H9 (cell line): ENCODE measurements at regions not wholly inside any gene's neighbourhood (a gene's known extent, or its start where the extent isn't known, plus 50 kb on each side); places are given as distances from the start of the nearest gene placed in this dataset.

Source experiments
- DNase-seq: peaks from one replicate; pipeline ENCODE4 v3.0.0-alpha.2; 2017
- H2AFZ ChIP-seq: one replicate; pipeline ENCODE4 v1.6.1; 2013; ENCODE audit warnings: mild to moderate bottlenecking, low read length, control low read depth, moderate library complexity
- H2AK5ac ChIP-seq: 2 replicates; pipeline ENCODE4 v1.6.1; 2013; ENCODE audit warnings: low read length, control low read depth, mixed read lengths; ENCODE audit not compliant: insufficient read length
- H2BK120ac ChIP-seq: one replicate; pipeline ENCODE4 v1.6.1; 2013; ENCODE audit warnings: low read depth, mild to moderate bottlenecking, low read length, control low read depth, inconsistent platforms; ENCODE audit not compliant: poor library complexity, severe bottlenecking
- H2BK12ac ChIP-seq: 2 replicates; pipeline ENCODE4 v1.6.1; 2013; ENCODE audit warnings: low read length, control low read depth, mixed read lengths, low read depth; ENCODE audit not compliant: insufficient read length
- H2BK15ac ChIP-seq: 2 replicates; pipeline ENCODE4 v1.6.1; 2013; ENCODE audit warnings: low read depth, low read length, control low read depth
- H2BK20ac ChIP-seq: one replicate; pipeline ENCODE4 v1.6.1; 2013; ENCODE audit warnings: low read depth, mild to moderate bottlenecking, low read length, control low read depth, inconsistent platforms; ENCODE audit not compliant: poor library complexity, severe bottlenecking
- H2BK5ac ChIP-seq: 2 replicates; pipeline ENCODE4 v1.6.1; 2013; ENCODE audit warnings: low read length, control low read depth, mixed read lengths; ENCODE audit not compliant: insufficient read length
- H3K14ac ChIP-seq: 2 replicates; pipeline ENCODE4 v1.6.1; 2013; ENCODE audit warnings: low read length, control low read depth; ENCODE audit not compliant: insufficient read depth
- H3K18ac ChIP-seq: 2 replicates; pipeline ENCODE4 v1.6.1; 2013; ENCODE audit warnings: low read depth, mild to moderate bottlenecking, mixed read lengths, low read length, control low read depth; ENCODE audit not compliant: insufficient read length
- H3K23ac ChIP-seq: 2 replicates; pipeline ENCODE4 v1.6.1; 2013; ENCODE audit warnings: low read length, control low read depth, mixed read lengths, low read depth; ENCODE audit not compliant: insufficient read length
- H3K23me2 ChIP-seq: 2 replicates; pipeline ENCODE4 v1.6.1; 2013; ENCODE audit warnings: low read depth, mild to moderate bottlenecking, mixed read lengths, low read length, control low read depth; ENCODE audit not compliant: insufficient read length, poor library complexity, severe bottlenecking
- H3K27ac ChIP-seq: 2 replicates; pipeline ENCODE4 v1.5.1; 2013; ENCODE audit warnings: low read length, control low read depth, mixed read lengths, low read depth; ENCODE audit not compliant: insufficient read length
- H3K27me3 ChIP-seq: 2 replicates; pipeline ENCODE4 v1.6.1; 2013; ENCODE audit warnings: low read length, control low read depth, inconsistent platforms; ENCODE audit not compliant: insufficient read depth
- H3K4ac ChIP-seq: 2 replicates; pipeline ENCODE4 v1.6.1; 2013; ENCODE audit warnings: low read depth, mild to moderate bottlenecking, control low read depth, inconsistent platforms, low read length, moderate library complexity
- H3K4me1 ChIP-seq: 2 replicates; pipeline ENCODE4 v1.6.1; 2013; ENCODE audit warnings: low read length, control low read depth, inconsistent platforms; ENCODE audit not compliant: insufficient read depth
- H3K4me2 ChIP-seq: 2 replicates; pipeline ENCODE4 v1.6.1; 2013; ENCODE audit warnings: low read length, control low read depth, mixed read lengths; ENCODE audit not compliant: insufficient read length, insufficient read depth
- H3K56ac ChIP-seq: 2 replicates; pipeline ENCODE4 v1.6.1; 2013; ENCODE audit warnings: low read depth, mild to moderate bottlenecking, mixed read lengths, low read length, control low read depth; ENCODE audit not compliant: insufficient read length
- H3K79me1 ChIP-seq: 2 replicates; pipeline ENCODE4 v1.6.1; 2013; ENCODE audit warnings: low read depth, mild to moderate bottlenecking, moderate library complexity, low read length, control low read depth, inconsistent platforms; ENCODE audit not compliant: insufficient read depth, poor library complexity, severe bottlenecking
- H3K79me2 ChIP-seq: 2 replicates; pipeline ENCODE4 v1.6.1; 2013; ENCODE audit warnings: low read length, control low read depth, inconsistent platforms; ENCODE audit not compliant: insufficient read depth
- H3K9ac ChIP-seq: 2 replicates; pipeline ENCODE4 v1.6.1; 2013; ENCODE audit warnings: low read length, control low read depth, mixed read lengths; ENCODE audit not compliant: insufficient read length; ENCODE audit errors: extremely low read depth
- H3K9me3 ChIP-seq: one replicate; pipeline ENCODE4 v1.6.1; 2013; ENCODE audit warnings: low read depth, low read length, inconsistent platforms; ENCODE audit not compliant: control insufficient read depth
- H3T11ph ChIP-seq: one replicate; pipeline ENCODE4 v1.6.1; 2013; ENCODE audit warnings: mild to moderate bottlenecking, low read length, control low read depth, inconsistent platforms
- H4K20me1 ChIP-seq: one replicate; pipeline ENCODE4 v1.6.1; 2013; ENCODE audit not compliant: control insufficient read depth, insufficient read length, insufficient read depth
- H4K5ac ChIP-seq: 2 replicates; pipeline ENCODE4 v1.6.1; 2013; ENCODE audit warnings: low read depth, mild to moderate bottlenecking, mixed read lengths, low read length, control low read depth; ENCODE audit not compliant: insufficient read length
- H4K8ac ChIP-seq: replicated peaks from 2 replicates; pipeline ENCODE4 v1.6.1; 2013; ENCODE audit warnings: low read length, control low read depth, mixed read lengths, low read depth; ENCODE audit not compliant: insufficient read length
- H4K91ac ChIP-seq: 2 replicates; pipeline ENCODE4 v1.6.1; 2013; ENCODE audit warnings: low read depth, mild to moderate bottlenecking, moderate library complexity, mixed read lengths, low read length, control low read depth; ENCODE audit not compliant: insufficient read length
- H3K27ac Mint-ChIP-seq, 3 experiments: 2 replicates in 2 of 3; 3 replicates in 1 of 3; pipeline ENCODE4 v1.8.0; 2020 to 2021; ENCODE audit warnings: mixed read lengths in 3 of 3, mild to moderate bottlenecking in 1 of 3, moderate library complexity in 1 of 3
- H3K27me3 Mint-ChIP-seq: 2 replicates; pipeline ENCODE4 v1.8.0; 2021; ENCODE audit warnings: low read depth, mild to moderate bottlenecking, moderate library complexity, mixed read lengths
- H3K36me3 Mint-ChIP-seq, 3 experiments: 2 replicates in 2 of 3; 3 replicates in 1 of 3; pipeline ENCODE4 v1.8.0; 2020 to 2021; ENCODE audit warnings: low read depth in 3 of 3, mixed read lengths in 3 of 3; ENCODE audit not compliant: insufficient read depth in 1 of 3
- H3K4me1 Mint-ChIP-seq, 2 experiments: 2 replicates each; pipeline ENCODE4 v1.8.0; 2020; ENCODE audit warnings: mixed read lengths in 2 of 2
- H3K4me3 Mint-ChIP-seq, 2 experiments: 2 replicates in 1 of 2; 3 replicates in 1 of 2; pipeline ENCODE4 v1.8.0; 2020 to 2021; ENCODE audit warnings: mild to moderate bottlenecking in 2 of 2, mixed read lengths in 2 of 2, moderate library complexity in 1 of 2
- H3K9me3 Mint-ChIP-seq, 2 experiments: 2 replicates in 1 of 2; 3 replicates in 1 of 2; pipeline ENCODE4 v1.8.0; 2020; ENCODE audit warnings: mild to moderate bottlenecking in 2 of 2, mixed read lengths in 2 of 2, moderate library complexity in 1 of 2
- CTCF ChIP-seq: fragments of 200-600 bp; sonication (generic); conservative IDR thresholded peaks from 3 replicates; pipeline ENCODE4 v1.8.0; 2021; ENCODE audit warnings: antibody characterized with exemption, mild to moderate bottlenecking
- WGBS: extraction: QIAGEN DNeasy Blood & Tissue Kit; methylation state at CpG from one replicate; pipeline ENCODE4 v1.1.7; 2013; ENCODE audit warnings: missing lambda C conversion rate, low lambda C conversion rate, mixed read lengths; ENCODE audit not compliant: insufficient read length; ENCODE audit errors: extremely low coverage; 5-methylcytosine and 5-hydroxymethylcytosine counted together

- H3K18ac ChIP-seq, result no peak overlapping the region
- H3T11ph ChIP-seq, result no peak overlapping the region
- no peak overlapping the region for H3K27ac ChIP-seq
- no peaks in the 10 kb centered on the region for H3K79me2 ChIP-seq
- H2AFZ ChIP-seq, result no peak overlapping the region
- H2BK15ac ChIP-seq, result no peak overlapping the region
- H2BK120ac ChIP-seq, result no peak overlapping the region
- H2BK5ac ChIP-seq, result no peak overlapping the region
- Mint-ChIP-seq H3K4me1 (no peaks in the 10 kb centered on the region), H3K36me3 (no peaks in the 10 kb centered on the region; a peak in 1 of 7 replicates), H3K4me3 (no peak overlapping the region), H3K27me3 (no peaks in the 10 kb centered on the region), H3K9me3 (peaks cover 0 to 2% of the 10 kb centered on the region in 2 experiments; a peak in 2 of 5 replicates), H3K27ac (no peak overlapping the region)
- no peaks in the 10 kb centered on the region for H3K4me1 ChIP-seq
- no peak overlapping the region for H2AK5ac ChIP-seq
- H4K91ac ChIP-seq, result no peak overlapping the region
- no peak overlapping the region for H3K23ac ChIP-seq
- H3K9ac ChIP-seq, result no peak overlapping the region
- H4K8ac ChIP-seq, result no peak overlapping the region
- no peaks in the 10 kb centered on the region for H4K20me1 ChIP-seq
- H4K5ac ChIP-seq, result no peak overlapping the region
- no peaks in the 10 kb centered on the region for H3K79me1 ChIP-seq
- H3K4me2 ChIP-seq, result no peak overlapping the region
- no CpG with 5 or more reads among the region's 3 CpGs for WGBS
- no peak overlapping the region for H3K4ac ChIP-seq
- H3K9me3 ChIP-seq, result no peaks in the 10 kb centered on the region
- no peak overlapping the region for H3K14ac ChIP-seq
- H3K56ac ChIP-seq, result no peak overlapping the region
- no peaks in the 10 kb centered on the region for H3K23me2 ChIP-seq
- no peak for TF ChIP-seq CTCF
- H3K27me3 ChIP-seq, result no peaks in the 10 kb centered on the region
- H2BK12ac ChIP-seq, result no peak overlapping the region
- DNase-seq, result no peak
- no peak overlapping the region for H2BK20ac ChIP-seq
Observed at GRCh38 chr1:82168482-82168881, 367.7 kb downstream of the ADGRL2 start.
